GM12878 (cell line): ENCODE measurements at regions not wholly inside any gene's neighbourhood (a gene's known extent, or its start where the extent isn't known, plus 50 kb on each side); places are given as distances from the start of the nearest gene placed in this dataset.

Source experiments
- BMI1 ChIP-seq: fragments of 450-650 bp; IDR thresholded peaks from 2 replicates; pipeline ENCODE4 v1.6.1; 2016; ENCODE audit warnings: mild to moderate bottlenecking, moderate library complexity, borderline replicate concordance
- CEBPB ChIP-seq, 2 experiments: fragments of 150-350 bp in 1 of 2; IDR thresholded peaks; 2 replicates each; pipeline ENCODE4 v1.6.1; 2012 to 2014; ENCODE audit warnings: low read depth in 2 of 2, low read length in 2 of 2, borderline replicate concordance in 1 of 2, inconsistent platforms in 1 of 2
- CREB1 ChIP-seq: IDR thresholded peaks from 2 replicates; pipeline ENCODE4 v1.6.1; 2012; ENCODE audit warnings: low read depth, mild to moderate bottlenecking, inconsistent platforms
- CTCF ChIP-seq, 3 experiments: IDR thresholded peaks in 2 of 3; conservative IDR thresholded peaks in 1 of 3; 2 replicates each; pipeline ENCODE4 v1.5.1; 2011; ENCODE audit warnings: low read depth in 3 of 3, low read length in 3 of 3, mild to moderate bottlenecking in 3 of 3, control low read depth in 2 of 3, moderate library complexity in 2 of 3, inconsistent platforms in 1 of 3, mixed read lengths in 1 of 3; ENCODE audit not compliant: control insufficient read depth in 2 of 3, insufficient read depth in 1 of 3; ENCODE audit errors: extremely low read depth in 1 of 3
- DPF2 ChIP-seq: fragments of 450-650 bp; IDR thresholded peaks from 2 replicates; pipeline ENCODE4 v1.6.1; 2017; ENCODE audit warnings: mild to moderate bottlenecking
- EZH2 ChIP-seq: IDR thresholded peaks from 2 replicates; pipeline ENCODE4 v1.6.1; 2012; ENCODE audit warnings: low read depth, mild to moderate bottlenecking, control low read depth, inconsistent platforms, low read length, borderline replicate concordance; ENCODE audit not compliant: control insufficient read depth
- JUND ChIP-seq: IDR thresholded peaks from 2 replicates; pipeline ENCODE4 v1.6.1; 2012; ENCODE audit warnings: low read depth, mild to moderate bottlenecking, low read length, improper control_type of control experiment, moderate library complexity
- MAX ChIP-seq: IDR thresholded peaks from 2 replicates; pipeline ENCODE4 v1.6.1; 2012; ENCODE audit warnings: low read depth, low read length, improper control_type of control experiment
- PBX3 ChIP-seq: IDR thresholded peaks from 2 replicates; pipeline ENCODE4 v1.6.1; 2011; ENCODE audit warnings: mild to moderate bottlenecking, low read depth, low read length, moderate library complexity; ENCODE audit not compliant: insufficient replicate concordance
- PML ChIP-seq: IDR thresholded peaks from 2 replicates; pipeline ENCODE4 v1.6.1; 2012; ENCODE audit warnings: low read length, inconsistent platforms
- POLR2A ChIP-seq: IDR thresholded peaks from 2 replicates; pipeline ENCODE4 v1.6.1; 2011; ENCODE audit warnings: low read depth, mild to moderate bottlenecking, low read length
- RAD21 ChIP-seq: IDR thresholded peaks from 2 replicates; pipeline ENCODE4 v1.6.1; 2011; ENCODE audit warnings: mild to moderate bottlenecking, low read depth, low read length, moderate library complexity; ENCODE audit not compliant: insufficient read depth
- TCF7 ChIP-seq: IDR thresholded peaks from 2 replicates; pipeline ENCODE4 v1.6.1; 2014; ENCODE audit warnings: antibody characterized with exemption, borderline replicate concordance
- ZBTB11 ChIP-seq: fragments of 450-650 bp; formaldehyde crosslinking; IDR thresholded peaks from 2 replicates; pipeline ENCODE4 v1.5.0; 2022; ENCODE audit warnings: mild to moderate bottlenecking, missing genetic modification characterization

- no peak for TF ChIP-seq MAX
- TF ChIP-seq BMI1: no peak
- no peak for TF ChIP-seq POLR2A
- TF ChIP-seq CTCF (IDR thresholded peaks at IDR 0.05 in 2 of 3, conservative IDR thresholded peaks at IDR 0.05 in 1 of 3; ENCODE audit: control insufficient read depth in 2 of 3, extremely low read depth in 1 of 3, insufficient read depth in 1 of 3, low read depth in 3 of 3, low read length in 3 of 3): no peak
- no peak for TF ChIP-seq CREB1
- no peak for TF ChIP-seq JUND
- no peak for TF ChIP-seq DPF2
- TF ChIP-seq TCF7: no peak
- no peak for TF ChIP-seq PML
- TF ChIP-seq EZH2: no peak
- TF ChIP-seq ZBTB11 (CRISPR knock-in tag): no peak
- TF ChIP-seq CEBPB (IDR thresholded peaks at IDR 0.05; ENCODE audit: borderline replicate concordance in 1 of 2, low read depth in 2 of 2, low read length in 2 of 2): no peak
- TF ChIP-seq RAD21: no peak
- no peak for TF ChIP-seq PBX3
Measured at GRCh38 chr5:5575461-5575860, 153.0 kb downstream of the ICE1 start.
